Muscle layer of colon (tissue), 2 donors: ENCODE measurements at regions not wholly inside any gene's neighbourhood (a gene's known extent, or its start where the extent isn't known, plus 50 kb on each side); places are given as distances from the start of the nearest gene placed in this dataset.
"Not testable (repeated sequence)": the region's sequence is repeated elsewhere in the genome, so short reads cannot be mapped to it uniquely, and the experiment has no call there.

ENCODE experiments used
- H3K27ac ChIP-seq: one replicate; pipeline ENCODE4 v1.7.0; 2013; ENCODE audit warnings: low read depth, mild to moderate bottlenecking, low read length, moderate library complexity
- H3K27me3 ChIP-seq, 2 donors: one replicate each; pipeline ENCODE4 v1.7.0; 2013; ENCODE audit warnings: low read length in 2 of 2, mild to moderate bottlenecking in 2 of 2; ENCODE audit not compliant: insufficient read depth in 2 of 2, control insufficient read depth in 1 of 2
- H3K36me3 ChIP-seq: one replicate; pipeline ENCODE4 v1.7.0; 2013; ENCODE audit warnings: mild to moderate bottlenecking, low read length; ENCODE audit not compliant: insufficient read depth
- H3K4me1 ChIP-seq: one replicate; pipeline ENCODE4 v1.7.0; 2013; ENCODE audit warnings: mild to moderate bottlenecking, low read length; ENCODE audit not compliant: insufficient read depth
- H3K4me3 ChIP-seq, 2 donors: one replicate each; pipeline ENCODE4 v1.7.0; 2013; ENCODE audit warnings: low read length in 2 of 2, low read depth in 1 of 2, mild to moderate bottlenecking in 1 of 2, moderate library complexity in 1 of 2
- H3K9ac ChIP-seq: one replicate; pipeline ENCODE4 v1.7.0; 2013; ENCODE audit warnings: low read length
- H3K9me3 ChIP-seq: one replicate; pipeline ENCODE4 v1.7.0; 2013; ENCODE audit warnings: mild to moderate bottlenecking, low read length
- donor health status: abdominal sarcoma.
- donor health status: Adenocarcinoma of cecum.

DNA sequence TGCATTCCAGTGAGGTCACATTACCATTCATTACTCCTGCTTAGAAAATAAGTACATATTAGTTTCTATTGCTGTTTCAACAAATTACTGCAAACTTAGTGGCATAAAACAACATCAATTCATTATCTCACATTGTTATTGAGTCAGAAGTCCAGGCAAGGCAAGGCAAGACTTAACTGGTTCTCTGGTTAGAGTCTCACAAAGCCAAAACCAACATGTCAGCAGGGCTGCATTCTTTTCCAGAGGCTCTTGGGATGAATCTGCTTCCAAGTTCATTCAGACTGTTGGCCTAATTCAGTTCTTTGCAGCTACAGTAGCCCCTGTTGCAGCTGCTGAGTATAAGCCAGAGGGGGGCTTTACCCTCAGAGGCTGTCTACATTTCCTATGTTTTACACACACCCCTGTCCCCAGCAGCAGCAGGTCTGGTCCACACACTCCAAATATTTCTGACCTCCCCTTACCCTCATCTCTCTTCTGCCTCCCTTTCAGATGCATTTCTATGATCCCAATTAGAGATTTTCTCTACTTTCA is 892.1 kb upstream of the EPHA5 start:
- Histone ChIP-seq H3K9me3 (no peaks in the 10 kb centered on the region), H3K27ac (no peak overlapping the region), H3K27me3 (no peaks in the 10 kb centered on the region), H3K4me1 (no peaks in the 10 kb centered on the region), H3K4me3 (no peak overlapping the region), H3K9ac (no peak overlapping the region), H3K36me3 (no peaks in the 10 kb centered on the region)

- H3K27ac ChIP-seq, H3K4me3 ChIP-seq, H3K9me3 ChIP-seq, H3K4me1 ChIP-seq, H3K36me3 ChIP-seq, H3K9ac ChIP-seq, H3K27me3 ChIP-seq: not testable (repeated sequence)
Observed at GRCh38 chr4:66561465-66562053, 891.3 kb upstream of the EPHA5 start.

DNA sequence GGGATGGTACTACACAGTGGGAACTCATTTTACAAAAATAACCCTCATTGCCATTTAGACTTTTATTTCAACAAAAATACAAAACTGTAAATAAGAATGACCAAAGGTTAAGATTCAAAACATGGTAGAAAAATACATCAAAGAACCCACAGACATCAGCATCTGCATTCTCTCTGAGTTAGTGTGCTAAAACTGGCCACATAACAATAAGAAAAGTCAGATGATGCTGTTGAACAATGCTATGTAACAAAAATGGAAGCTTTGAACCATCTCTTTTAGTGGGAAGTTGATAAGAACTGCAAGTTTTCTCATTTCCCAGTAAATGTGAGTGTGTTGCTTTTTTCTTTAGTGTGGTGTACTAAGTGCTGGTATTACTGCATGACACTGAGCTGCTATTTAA is 888.4 kb upstream of the EPHA5 start:
- no peak overlapping the region for H3K4me3 ChIP-seq
- H3K9ac ChIP-seq = no peak overlapping the region
- H3K36me3 ChIP-seq = no peaks in the 10 kb centered on the region
- no peak overlapping the region for H3K27ac ChIP-seq
- no peaks in the 10 kb centered on the region for H3K4me1 ChIP-seq
- H3K27me3 ChIP-seq = no peaks in the 10 kb centered on the region
- H3K9me3 ChIP-seq = no peaks in the 10 kb centered on the region

- no peaks in the 10 kb centered on the region for H3K27me3 ChIP-seq
- H3K4me3 ChIP-seq = no peak overlapping the region
Observed at GRCh38 chr4:66556651-66557278, 886.5 kb upstream of the EPHA5 start.

GRCh38 chr4:66555301-66555700 is 885.0 kb upstream of the EPHA5 start:
- Histone ChIP-seq H3K4me1 (no peaks in the 10 kb centered on the region), H3K27ac (no peak overlapping the region), H3K27me3 (no peaks in the 10 kb centered on the region), H3K36me3 (no peaks in the 10 kb centered on the region), H3K9ac (no peak overlapping the region), H3K9me3 (no peaks in the 10 kb centered on the region), H3K4me3 (no peak overlapping the region)

More at GRCh38 chr4:66556651-66557278, 886.5 kb upstream of the EPHA5 start:
- Histone ChIP-seq H3K27ac (no peak overlapping the region), H3K4me1 (no peaks in the 10 kb centered on the region), H3K9ac (no peak overlapping the region), H3K9me3 (no peaks in the 10 kb centered on the region), H3K36me3 (no peaks in the 10 kb centered on the region)

GRCh38 chr4:66554826-66555225 is 884.5 kb upstream of the EPHA5 start:
- Histone ChIP-seq H3K9me3 (no peaks in the 10 kb centered on the region), H3K27ac (no peak overlapping the region), H3K9ac (no peak overlapping the region), H3K27me3 (no peaks in the 10 kb centered on the region), H3K4me1 (no peaks in the 10 kb centered on the region), H3K36me3 (no peaks in the 10 kb centered on the region), H3K4me3 (no peak overlapping the region)

DNA sequence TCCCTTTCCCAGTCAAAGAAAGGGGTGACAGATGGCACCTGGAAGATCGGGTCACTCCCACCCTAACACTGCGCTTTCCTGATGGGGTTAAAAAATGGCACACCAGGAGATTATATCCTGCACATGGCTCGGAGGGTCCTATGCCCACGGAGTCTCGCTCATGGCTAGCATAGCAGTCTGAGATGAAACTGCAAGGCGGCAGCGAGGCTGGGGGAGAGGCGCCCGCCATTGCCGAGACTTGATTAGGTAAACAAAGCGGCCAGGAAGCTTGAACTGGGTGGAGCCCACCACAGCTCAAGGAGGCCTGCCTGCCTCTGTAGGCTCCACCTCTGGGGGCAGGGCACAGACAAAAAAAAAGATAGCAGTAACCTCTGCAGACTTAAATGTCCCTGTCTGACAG is 875.0 kb upstream of the EPHA5 start:
- not testable (repeated sequence) for H3K4me1 ChIP-seq, H3K27ac ChIP-seq, H3K4me3 ChIP-seq, H3K9me3 ChIP-seq, H3K9ac ChIP-seq, H3K27me3 ChIP-seq, H3K36me3 ChIP-seq

DNA sequence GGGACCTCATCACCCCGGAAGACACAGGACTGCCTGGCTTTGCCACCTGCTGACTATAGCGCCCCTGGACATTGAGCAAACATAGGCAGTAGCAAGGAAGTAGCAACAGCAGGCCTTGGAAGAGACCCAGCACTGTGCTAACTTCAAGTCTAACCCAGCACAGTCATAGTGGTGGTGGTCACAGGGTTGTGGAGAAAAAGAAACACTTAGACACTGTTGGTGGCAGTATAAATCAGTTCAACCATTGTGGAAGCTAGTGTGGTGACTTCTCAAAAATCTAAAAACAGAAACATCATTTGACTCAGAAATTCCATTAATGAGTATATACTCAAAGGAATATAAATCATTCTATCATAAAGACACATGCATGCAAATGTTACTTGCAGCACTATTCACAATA is 874.0 kb upstream of the EPHA5 start:
- no peak overlapping the region for H3K27ac ChIP-seq
- no peaks in the 10 kb centered on the region for H3K4me1 ChIP-seq
- H3K9ac ChIP-seq = no peak overlapping the region
- no peaks in the 10 kb centered on the region for H3K9me3 ChIP-seq
- no peaks in the 10 kb centered on the region for H3K36me3 ChIP-seq
- H3K4me3 ChIP-seq = no peak overlapping the region
- no peaks in the 10 kb centered on the region for H3K27me3 ChIP-seq

- Histone ChIP-seq H3K4me1 (no peaks in the 10 kb centered on the region), H3K9ac (no peak overlapping the region), H3K27me3 (no peaks in the 10 kb centered on the region), H3K9me3 (no peaks in the 10 kb centered on the region), H3K36me3 (no peaks in the 10 kb centered on the region), H3K27ac (no peak overlapping the region), H3K4me3 (no peak overlapping the region)
Observed at GRCh38 chr4:66539745-66540144, 869.5 kb upstream of the EPHA5 start.

DNA sequence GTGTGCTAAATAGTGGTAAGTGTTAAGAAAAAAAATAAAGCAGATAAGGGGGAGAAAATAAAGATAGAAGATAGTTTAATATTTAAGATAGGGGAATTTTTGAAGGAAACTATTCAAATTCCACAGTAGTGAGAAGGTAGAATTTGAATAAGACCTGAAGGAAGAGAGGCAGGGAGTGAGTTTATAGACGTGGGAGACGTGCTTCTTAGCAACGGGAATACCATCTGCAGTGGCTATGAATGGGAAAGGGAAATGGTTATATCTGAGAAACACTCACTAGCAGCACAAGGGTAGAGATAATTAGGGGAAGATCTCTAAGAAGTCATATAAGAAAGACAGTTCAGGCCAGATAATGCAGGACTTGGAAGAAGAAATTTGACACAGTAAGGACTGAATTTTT is 854.5 kb upstream of the EPHA5 start:
- no peaks in the 10 kb centered on the region for H3K4me1 ChIP-seq
- no peaks in the 10 kb centered on the region for H3K36me3 ChIP-seq
- no peaks in the 10 kb centered on the region for H3K27me3 ChIP-seq
- no peak overlapping the region for H3K9ac ChIP-seq
- H3K4me3 ChIP-seq = no peak overlapping the region
- no peak overlapping the region for H3K27ac ChIP-seq
- H3K9me3 ChIP-seq = no peaks in the 10 kb centered on the region

DNA sequence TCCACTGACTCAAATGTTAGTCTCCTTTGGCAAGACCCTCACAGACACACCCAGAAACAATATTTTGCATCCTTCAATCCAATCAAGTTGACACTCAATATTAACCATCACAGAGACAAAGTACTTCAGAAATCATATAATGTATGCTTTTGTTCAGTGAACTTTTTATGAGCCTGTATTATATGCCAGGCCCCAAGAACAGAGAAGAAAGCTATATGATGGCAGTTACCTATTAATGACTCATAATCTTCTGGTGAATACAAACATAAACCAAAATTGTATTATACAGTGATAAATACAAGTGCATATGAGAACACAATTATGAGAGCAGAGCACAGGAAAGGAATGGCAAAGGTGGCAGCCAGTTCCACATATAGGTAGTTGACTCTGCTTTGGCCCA is 852.0 kb upstream of the EPHA5 start:
- Histone ChIP-seq H3K9me3 (no peaks in the 10 kb centered on the region), H3K4me1 (no peaks in the 10 kb centered on the region), H3K36me3 (no peaks in the 10 kb centered on the region), H3K4me3 (no peak overlapping the region), H3K27ac (no peak overlapping the region), H3K27me3 (no peaks in the 10 kb centered on the region), H3K9ac (no peak overlapping the region)

GRCh38 chr4:66516940-66517339 is 846.7 kb upstream of the EPHA5 start:
- Histone ChIP-seq H3K27me3 (no peaks in the 10 kb centered on the region), H3K4me1 (no peaks in the 10 kb centered on the region), H3K9ac (no peak overlapping the region), H3K4me3 (no peak overlapping the region), H3K9me3 (no peaks in the 10 kb centered on the region), H3K27ac (no peak overlapping the region), H3K36me3 (no peaks in the 10 kb centered on the region)
